ENCODE measurements at regions not wholly inside any gene's neighbourhood (a gene's known extent, or its start where the extent isn't known, plus 50 kb on each side); places are given as distances from the start of the nearest gene placed in this dataset.
"Not testable (repeated sequence)": the region's sequence is repeated elsewhere in the genome, so short reads cannot be mapped to it uniquely, and the experiment has no call there.

- Histone ChIP-seq H2AFZ (ENCODE audit: insufficient read depth, low read depth, low read length, poor library complexity, severe bottlenecking) (no peak overlapping the region), H3K4me2 (replicated peaks; ENCODE audit: extremely low read depth, low read length, poor library complexity, severe bottlenecking) (no peak overlapping the region), H3K4me1 (ENCODE audit: control insufficient read depth in 1 of 2, insufficient read depth in 2 of 2, low read length in 2 of 2) (no peaks in the 10 kb centered on the region), H3K79me2 (ENCODE audit: insufficient read depth, low read length) (no peaks in the 10 kb centered on the region), H3K9me3 (replicated peaks in 1 of 2; ENCODE audit: control insufficient read depth in 1 of 2, insufficient read depth in 1 of 2, low read length in 2 of 2) (no peaks in the 10 kb centered on the region), H3K27me3 (ENCODE audit: control insufficient read depth in 2 of 2, insufficient read depth in 2 of 2, low read length in 2 of 2) (no peaks in the 10 kb centered on the region), H4K20me1 (ENCODE audit: insufficient read depth, low read length) (no peaks in the 10 kb centered on the region), H3K9ac (ENCODE audit: insufficient read depth, low read length, poor library complexity, severe bottlenecking) (no peak overlapping the region), H3K4me3 (replicated peaks in 1 of 3; ENCODE audit: low read depth in 2 of 3, low read length in 3 of 3) (no peak overlapping the region), H3K27ac (ENCODE audit: low read depth in 1 of 2, low read length in 2 of 2) (no peak overlapping the region), H3K36me3 (replicated peaks in 1 of 2; ENCODE audit: control insufficient read depth in 1 of 2, insufficient read depth in 2 of 2, low read length in 2 of 2) (no peaks in the 10 kb centered on the region)
- H3K4me1 Mint-ChIP-seq, result no peaks in the 10 kb centered on the region
- 92% methylated on average over 2 of the region's 5 CpGs for WGBS (ENCODE audit: insufficient coverage)
- peaks cover 0 to 6% (median 3%) of the 10 kb centered on the region in 7 donors for H3K9me3 Mint-ChIP-seq
- intact Hi-C loops (cut with micrococcal nuclease), result no loop called here
- TF ChIP-seq CTCF (IDR thresholded peaks at IDR 0.05), result no peak
- no peak overlapping the region for H3K27ac Mint-ChIP-seq
- H3K4me3 Mint-ChIP-seq, result no peak overlapping the region
- H3K27me3 Mint-ChIP-seq (ENCODE audit: low read depth in 3 of 3), result peaks cover 1 to 4% (median 2%) of the 10 kb centered on the region in 3 donors
- DNase-seq, result no peak
- no peaks in the 10 kb centered on the region for H3K36me3 Mint-ChIP-seq
Observed at GRCh38 chr21:28282833-28283232, 709.8 kb downstream of the LTN1 start.

GRCh38 chr21:28281357-28281756 is 711.3 kb downstream of the LTN1 start:
- H4K20me1 ChIP-seq (ENCODE audit: insufficient read depth, low read length); H3K4me1 ChIP-seq (ENCODE audit: control insufficient read depth in 1 of 2, insufficient read depth in 2 of 2, low read length in 2 of 2); H2AFZ ChIP-seq (ENCODE audit: insufficient read depth, low read depth, low read length, poor library complexity, severe bottlenecking); DNase-seq; H3K9me3 ChIP-seq (replicated peaks in 1 of 2; ENCODE audit: control insufficient read depth in 1 of 2, insufficient read depth in 1 of 2, low read length in 2 of 2); H3K9ac ChIP-seq (ENCODE audit: insufficient read depth, low read length, poor library complexity, severe bottlenecking); H3K4me1 Mint-ChIP-seq; H3K27ac ChIP-seq (ENCODE audit: low read depth in 1 of 2, low read length in 2 of 2); H3K4me2 ChIP-seq (replicated peaks; ENCODE audit: extremely low read depth, low read length, poor library complexity, severe bottlenecking); H3K27me3 ChIP-seq (ENCODE audit: control insufficient read depth in 2 of 2, insufficient read depth in 2 of 2, low read length in 2 of 2); H3K4me3 Mint-ChIP-seq; H3K79me2 ChIP-seq (ENCODE audit: insufficient read depth, low read length); H3K9me3 Mint-ChIP-seq; H3K36me3 ChIP-seq (replicated peaks in 1 of 2; ENCODE audit: control insufficient read depth in 1 of 2, insufficient read depth in 2 of 2, low read length in 2 of 2); H3K27me3 Mint-ChIP-seq (ENCODE audit: low read depth in 3 of 3); H3K4me3 ChIP-seq (replicated peaks in 1 of 3; ENCODE audit: low read depth in 2 of 3, low read length in 3 of 3); intact Hi-C loops (cut with micrococcal nuclease); H3K27ac Mint-ChIP-seq; H3K36me3 Mint-ChIP-seq: not testable (repeated sequence)
- no CpG with 5 or more reads among the region's 3 CpGs for WGBS (ENCODE audit: insufficient coverage)
